HT-29 (cell line): ENCODE measurements at regions not wholly inside any gene's neighbourhood (a gene's known extent, or its start where the extent isn't known, plus 50 kb on each side); places are given as distances from the start of the nearest gene placed in this dataset.

ENCODE experiments used
- DNase-seq: peaks from one replicate; pipeline ENCODE4 v3.0.0-alpha.2; 2015; ENCODE audit warnings: low spot score

- no peak for DNase-seq
Observed at GRCh38 chr5:167614294-167615021, 677.0 kb upstream of the WWC1 start.

DNA sequence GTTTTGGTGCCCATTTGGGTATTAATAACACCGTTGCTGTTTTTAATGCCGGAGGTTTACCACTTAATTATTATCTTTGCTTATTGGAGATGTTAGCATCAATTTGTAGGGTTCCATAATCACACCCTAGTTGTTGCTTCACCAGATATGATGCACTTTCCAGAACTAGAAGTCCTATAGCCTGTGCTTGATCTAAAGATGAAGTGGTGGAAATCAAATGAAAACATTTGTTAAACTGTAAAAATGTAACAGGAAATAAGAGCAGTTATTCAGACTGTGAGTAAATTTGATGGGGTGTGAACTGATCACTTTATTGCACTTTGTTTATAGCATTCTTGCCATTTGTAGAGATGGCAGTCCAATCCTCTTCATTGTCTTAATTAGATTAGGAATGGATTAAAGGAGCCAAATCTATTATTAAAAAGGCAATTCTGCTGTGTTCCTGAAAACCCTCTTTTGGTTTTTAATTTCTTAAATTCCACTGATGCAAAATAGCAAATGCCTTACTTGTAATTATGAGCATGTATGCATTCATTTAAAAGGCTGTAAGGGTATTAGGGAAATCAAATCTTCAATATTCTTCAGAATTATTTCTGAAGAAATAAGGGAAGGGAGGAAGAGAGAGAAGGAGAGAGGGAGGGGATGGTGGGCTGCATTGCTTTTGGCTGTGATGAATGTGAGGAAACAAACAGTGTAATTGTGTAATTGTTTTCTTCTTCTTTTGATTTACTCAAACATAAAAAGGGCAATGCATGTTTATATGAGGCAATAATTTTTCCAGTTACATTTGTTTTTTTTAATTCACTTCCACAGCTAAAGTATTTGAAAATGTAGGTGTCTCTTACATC lies 675.2 kb upstream of the WWC1 start:
- no peak for DNase-seq

DNA sequence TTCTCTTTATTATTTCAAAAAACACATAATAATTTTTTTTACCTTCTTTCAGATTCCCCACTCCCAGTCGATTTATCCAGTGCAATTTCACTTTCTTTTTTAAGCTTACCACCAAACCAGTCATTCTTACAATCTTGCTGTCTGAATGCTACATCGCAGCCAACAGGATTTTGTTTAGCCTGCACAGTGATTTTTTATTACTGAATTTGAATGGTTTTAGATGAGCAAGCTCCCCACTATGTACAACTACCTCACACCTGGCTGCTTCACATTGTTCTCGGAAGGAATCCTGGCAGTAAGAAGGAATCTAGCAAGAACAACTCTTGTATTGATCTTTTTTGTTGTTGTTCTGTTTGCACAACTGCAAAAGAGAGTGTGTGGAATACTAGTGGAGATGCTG lies 668.1 kb upstream of the WWC1 start:
- no peak for DNase-seq

DNA sequence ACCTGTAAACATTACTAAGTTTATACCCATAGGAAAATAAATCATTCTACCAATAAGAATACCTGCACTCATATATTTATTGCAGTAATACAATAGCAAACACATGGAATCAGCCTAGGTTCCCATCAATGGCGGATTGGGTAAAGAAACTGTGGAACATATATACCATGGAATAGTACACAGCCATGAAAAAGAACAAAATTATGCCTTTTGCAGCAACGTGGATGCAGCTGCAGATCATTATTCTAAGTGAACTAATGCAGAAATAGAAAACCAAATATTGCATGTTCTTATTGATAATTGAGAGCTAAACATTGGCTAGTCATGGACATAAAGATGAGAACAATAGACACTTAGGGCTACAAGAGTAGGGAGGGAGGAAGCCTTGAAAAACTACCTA lies 667.4 kb upstream of the WWC1 start:
- no peak for DNase-seq

- DNase-seq: no peak
Observed at GRCh38 chr5:167626341-167627123, 664.9 kb upstream of the WWC1 start.

DNA sequence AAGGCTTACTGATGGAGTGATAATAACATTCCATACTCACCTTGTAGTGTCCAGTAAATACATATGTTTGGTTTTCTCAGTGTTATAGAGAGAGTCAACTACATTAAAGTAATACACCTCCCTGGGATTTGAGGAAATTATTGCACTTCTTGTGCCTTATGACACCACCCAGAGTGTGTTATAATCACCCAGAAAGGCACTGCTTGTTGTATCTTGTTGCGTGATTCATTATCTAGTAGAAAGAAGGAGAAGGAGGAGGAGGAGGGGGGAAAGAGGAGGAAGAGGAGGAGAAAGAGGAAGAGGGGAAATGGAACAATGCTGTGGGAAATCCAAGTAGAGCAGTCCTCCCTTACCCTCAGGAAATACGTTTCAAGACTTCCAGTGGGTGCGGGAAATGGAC lies 661.8 kb upstream of the WWC1 start:
- no peak for DNase-seq

- no peak for DNase-seq
Observed at GRCh38 chr5:167631191-167631590, 660.3 kb upstream of the WWC1 start.

- no peak for DNase-seq
Observed at GRCh38 chr5:167633114-167633513, 658.3 kb upstream of the WWC1 start.

DNA sequence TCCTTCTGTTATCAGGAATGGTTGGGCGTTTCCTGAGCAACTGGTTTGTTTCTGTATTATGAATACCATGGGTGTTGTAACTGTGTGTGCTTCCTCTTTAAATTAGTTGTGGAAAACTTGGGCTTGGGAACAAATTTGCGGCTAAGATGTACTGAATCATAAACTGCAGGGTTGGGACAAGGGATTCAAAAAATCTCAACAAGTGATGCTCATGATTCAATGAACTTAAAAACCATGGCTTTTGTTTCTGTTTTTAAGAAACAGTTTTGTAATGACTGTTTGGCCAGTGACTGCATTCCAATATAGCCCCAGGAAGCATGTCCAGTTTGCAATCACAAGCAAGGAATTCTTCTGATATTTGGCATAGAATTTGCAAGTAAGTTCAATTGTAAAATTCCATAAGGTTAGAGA lies 657.5 kb upstream of the WWC1 start:
- no peak for DNase-seq

- DNase-seq: no peak
Observed at GRCh38 chr5:167634432-167634831, 657.0 kb upstream of the WWC1 start.

GRCh38 chr5:167638816-167639215 lies 652.6 kb upstream of the WWC1 start:
- DNase-seq: no peak

GRCh38 chr5:167639273-167639672 lies 652.2 kb upstream of the WWC1 start:
- no peak for DNase-seq

GRCh38 chr5:167639766-167640165 lies 651.7 kb upstream of the WWC1 start:
- DNase-seq: no peak

- no peak for DNase-seq
Observed at GRCh38 chr5:167642181-167642580, 649.3 kb upstream of the WWC1 start.

GRCh38 chr5:167642779-167643517 lies 648.5 kb upstream of the WWC1 start:
- DNase-seq: no peak

- no peak for DNase-seq
Observed at GRCh38 chr5:167643631-167644280, 647.7 kb upstream of the WWC1 start.

- DNase-seq: no peak
Observed at GRCh38 chr5:167644619-167645018, 646.8 kb upstream of the WWC1 start.

GRCh38 chr5:167649471-167649870 lies 642.0 kb upstream of the WWC1 start:
- DNase-seq: no peak

- no peak for DNase-seq
Observed at GRCh38 chr5:167652690-167653089, 638.8 kb upstream of the WWC1 start.

DNA sequence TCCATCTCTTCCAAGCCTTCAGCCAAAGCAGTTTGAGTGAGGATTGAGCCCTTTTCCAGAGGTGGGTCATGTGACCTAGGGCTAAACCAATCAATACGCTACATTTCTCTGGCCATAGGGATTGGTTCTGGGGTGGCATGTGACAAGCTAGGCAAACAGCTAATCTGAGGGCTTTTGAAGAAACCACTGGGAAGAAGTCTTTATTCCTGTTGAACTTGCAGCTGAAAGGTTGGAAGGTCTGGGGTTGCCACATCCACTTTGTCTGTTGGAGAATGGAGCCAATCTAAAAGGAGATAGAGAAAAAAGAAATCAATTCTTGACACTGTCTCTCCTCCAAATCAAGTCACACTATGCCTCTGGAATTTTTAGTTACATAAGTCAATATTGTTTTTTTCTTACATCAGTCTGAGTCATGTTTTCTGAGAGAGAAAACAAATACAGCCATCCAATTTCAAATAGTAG lies 637.8 kb upstream of the WWC1 start:
- no peak for DNase-seq

DNA sequence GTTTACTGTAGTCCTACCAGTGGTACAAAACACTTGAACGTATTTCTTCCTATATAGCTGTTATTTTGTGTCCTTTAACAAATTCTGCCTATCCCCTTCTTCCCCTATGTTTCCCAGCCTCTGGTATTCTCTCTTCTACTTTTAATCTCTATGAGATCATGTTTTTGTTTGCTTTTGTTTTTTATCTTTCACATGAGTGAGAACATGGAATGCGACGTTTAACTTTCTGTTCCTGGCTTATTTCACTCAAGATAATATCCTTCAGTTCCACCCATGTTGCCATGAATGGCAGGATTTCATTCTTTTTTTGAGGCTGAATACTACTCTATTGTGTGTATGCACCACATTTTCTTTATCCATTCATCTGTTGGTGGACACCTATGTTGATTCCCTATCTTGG lies 634.4 kb upstream of the WWC1 start:
- no peak for DNase-seq
